ENCODE measurements at regions not wholly inside any gene's neighbourhood (a gene's known extent, or its start where the extent isn't known, plus 50 kb on each side); places are given as distances from the start of the nearest gene placed in this dataset.

- no peak for TF ChIP-seq CTCF (conservative IDR thresholded peaks at IDR 0.05; ENCODE audit: low read depth)
- ChIA-PET CTCF (interaction anchor here (0.6 kb wide), 1 partner anchor 39 kb away, joined by 6 read pairs; no protein-coding TSS in a partner anchor), POLR2A (ENCODE audit: low non-redundant PET) (no interaction called here)
- no peak for DNase-seq (ENCODE audit: low spot score)
- H3K27ac ChIP-seq = no peak overlapping the region
Measured at GRCh38 chr17:69801368-69801767, 273.7 kb upstream of the KCNJ16 start.

GRCh38 chr17:69802045-69802740, 272.8 kb upstream of the KCNJ16 start:
- TF ChIP-seq CTCF (conservative IDR thresholded peaks at IDR 0.05; ENCODE audit: low read depth) = no peak
- H3K27ac ChIP-seq = no peak overlapping the region
- no peak for DNase-seq (ENCODE audit: low spot score)
- POLR2A ChIA-PET (ENCODE audit: low non-redundant PET) = no interaction called here
- CTCF ChIA-PET = no interaction called here

- POLR2A ChIA-PET (ENCODE audit: low non-redundant PET) = no interaction called here
- no peak overlapping the region for H3K27ac ChIP-seq
- CTCF ChIA-PET = interaction anchor here (0.6 kb wide), 1 partner anchor 241 kb away, joined by 5 read pairs; no protein-coding TSS in a partner anchor
- TF ChIP-seq CTCF (conservative IDR thresholded peaks at IDR 0.05; ENCODE audit: low read depth) = no peak
- DNase-seq (ENCODE audit: low spot score) = peak; percentile 9
Measured at GRCh38 chr17:69809331-69809730, 265.7 kb upstream of the KCNJ16 start.

GRCh38 chr17:69810326-69810965, 264.6 kb upstream of the KCNJ16 start:
- CTCF ChIA-PET = interaction anchor here (0.7 kb wide), 1 partner anchor 1757 kb away, joined by 4 read pairs; no protein-coding TSS in a partner anchor

GRCh38 chr17:69812240-69812837, 262.7 kb upstream of the KCNJ16 start:
- DNase-seq (ENCODE audit: low spot score) = peak; percentile 33
- ChIA-PET CTCF (no interaction called here), POLR2A (ENCODE audit: low non-redundant PET) (no interaction called here)
- TF ChIP-seq CTCF (conservative IDR thresholded peaks at IDR 0.05; ENCODE audit: low read depth) = no peak
- no peak overlapping the region for H3K27ac ChIP-seq

More at GRCh38 chr17:69810326-69810965, 264.6 kb upstream of the KCNJ16 start:
- POLR2A ChIA-PET (ENCODE audit: low non-redundant PET) = no interaction called here
- DNase-seq (ENCODE audit: low spot score) = no peak
- TF ChIP-seq CTCF (conservative IDR thresholded peaks at IDR 0.05; ENCODE audit: low read depth) = no peak
- H3K27ac ChIP-seq = no peak overlapping the region

GRCh38 chr17:69814031-69814430, 261.0 kb upstream of the KCNJ16 start:
- ChIA-PET CTCF (no interaction called here), POLR2A (ENCODE audit: low non-redundant PET) (no interaction called here)
- no peak for TF ChIP-seq CTCF (conservative IDR thresholded peaks at IDR 0.05; ENCODE audit: low read depth)
- DNase-seq (ENCODE audit: low spot score) = no peak
- no peak overlapping the region for H3K27ac ChIP-seq

Measured in RWPE1 (cell line).